Kasumi-1 (cell line): ENCODE measurements at regions not wholly inside any gene's neighbourhood (a gene's known extent, or its start where the extent isn't known, plus 50 kb on each side); places are given as distances from the start of the nearest gene placed in this dataset.

Source experiments
- DNase-seq, 2 experiments: peaks; one replicate each; lab custom pipeline; 2025; lab: John Stamatoyannopoulos, UW

- no peak for DNase-seq
Measured at GRCh38 chr1:172952516-172952915, 98.2 kb downstream of the TNFSF18 start.

DNA sequence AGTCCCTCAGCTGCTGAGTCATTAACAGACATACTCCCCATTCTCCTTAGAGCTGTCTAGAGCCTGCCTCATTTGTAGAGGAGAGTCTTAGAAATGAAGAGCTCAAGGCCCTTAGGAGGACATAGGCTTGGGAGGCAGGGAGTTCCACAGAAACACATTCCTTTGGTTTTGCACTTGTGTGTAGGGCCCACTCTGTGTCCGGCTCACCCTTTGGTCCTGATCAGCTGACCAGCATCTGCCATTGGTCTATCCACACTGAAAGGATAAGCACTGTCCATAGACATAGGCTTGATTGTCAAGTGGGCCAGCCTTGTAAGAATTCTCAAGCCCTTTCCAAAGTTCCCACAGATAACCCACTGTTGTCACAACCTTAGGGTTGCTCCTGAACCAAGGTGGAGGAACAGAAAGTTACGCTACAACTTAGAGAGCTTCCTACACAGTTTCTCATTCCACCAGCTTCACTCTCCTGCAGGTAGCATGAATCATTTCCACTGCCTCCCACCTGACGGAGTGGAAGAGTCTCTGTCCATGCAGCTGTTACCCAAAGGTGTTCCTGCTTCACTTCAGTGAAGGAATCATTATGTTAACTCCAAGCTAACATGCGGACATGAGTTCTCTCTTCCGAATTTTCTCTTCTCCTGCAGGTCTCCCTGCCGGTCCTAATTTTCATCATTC, 96.1 kb downstream of the TNFSF18 start:
- DNase-seq = no peak

DNA sequence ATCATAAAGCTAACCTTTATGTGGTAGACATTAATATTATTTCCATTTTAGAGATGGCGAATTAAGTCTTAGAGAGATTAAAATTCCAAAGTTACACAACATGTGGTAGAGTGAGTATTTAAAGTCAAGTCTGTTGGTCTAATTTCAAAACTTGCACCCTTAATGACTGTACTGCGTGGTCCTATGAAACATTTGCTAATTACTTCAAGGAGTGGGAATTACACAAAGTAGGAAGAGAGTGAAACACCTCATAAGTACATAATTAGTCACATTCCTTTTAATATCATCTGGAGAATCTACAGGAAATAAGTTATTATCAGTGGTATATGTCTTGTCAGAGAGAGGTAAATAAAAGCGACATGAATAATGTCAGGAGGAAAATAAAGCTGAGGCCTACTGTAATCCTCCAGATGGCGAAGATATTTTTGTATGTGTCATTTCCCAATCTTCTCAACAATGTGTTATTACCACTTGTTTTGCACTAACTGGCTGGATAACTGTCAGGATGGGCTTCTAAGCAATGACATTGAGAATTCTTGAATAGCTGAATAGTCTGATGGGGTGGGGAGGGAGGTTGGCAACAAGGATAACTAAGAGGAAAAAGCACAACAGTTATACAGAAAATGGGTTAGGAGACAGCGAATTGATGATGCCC, 95.5 kb downstream of the TNFSF18 start:
- no peak for DNase-seq

DNA sequence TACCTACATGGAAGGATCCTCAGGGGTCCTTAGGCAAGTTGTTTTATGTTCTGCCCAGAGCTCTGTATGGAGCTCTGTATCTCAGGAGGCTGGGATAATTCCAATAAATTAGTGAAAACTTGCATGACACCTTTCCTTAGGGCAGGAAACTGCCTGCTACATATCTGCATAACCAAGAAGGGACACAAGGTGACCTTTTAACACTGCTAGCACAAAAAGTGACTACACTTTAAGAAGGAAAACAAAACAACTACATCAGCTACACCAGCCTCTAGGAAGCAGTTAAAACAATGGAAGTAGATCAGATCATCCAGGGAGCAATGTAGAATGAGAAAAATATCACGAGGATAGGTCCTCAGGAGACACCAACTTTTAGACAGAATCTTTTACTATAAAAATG, 93.9 kb downstream of the TNFSF18 start:
- no peak for DNase-seq

DNA sequence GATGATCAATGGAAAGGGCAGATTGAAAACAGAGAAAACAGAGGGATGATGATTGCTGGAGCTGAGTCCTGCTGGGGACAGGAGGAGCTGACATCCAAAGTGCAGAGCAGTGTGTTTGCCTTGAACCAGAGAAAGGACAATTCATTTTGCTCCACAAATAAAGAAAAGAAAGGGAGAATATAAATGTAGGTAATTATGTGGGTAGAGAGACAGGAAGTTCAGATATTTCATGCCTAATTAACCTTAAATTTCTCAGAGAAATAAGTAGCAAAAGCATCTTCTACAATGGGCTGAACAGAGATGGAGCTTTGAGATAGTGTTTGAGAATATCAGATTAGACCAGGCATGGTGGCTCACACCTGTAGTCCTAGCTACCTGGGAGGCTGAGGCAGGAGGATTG, 93.2 kb downstream of the TNFSF18 start:
- DNase-seq = no peak

DNA sequence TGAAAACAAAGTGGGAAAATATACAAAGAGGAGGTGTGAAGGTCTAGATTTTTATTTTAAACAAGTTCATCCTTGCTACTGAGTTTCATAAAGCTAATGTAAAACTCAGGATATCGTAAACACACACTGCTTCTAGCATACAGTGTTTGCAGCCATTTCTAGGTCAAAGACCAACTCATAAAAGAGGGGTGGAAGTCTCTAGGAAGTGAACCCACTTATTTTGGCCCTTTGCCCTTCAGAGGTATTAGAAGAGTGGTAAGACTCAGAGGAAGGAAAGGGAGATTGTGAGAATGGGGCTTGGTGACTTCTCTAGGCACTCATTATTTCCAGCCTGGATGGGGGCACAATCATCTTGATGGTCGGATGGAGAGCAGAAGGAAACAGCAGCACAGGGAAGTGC, 91.2 kb downstream of the TNFSF18 start:
- DNase-seq = no peak

- no peak for DNase-seq
Measured at GRCh38 chr1:172960019-172960418, 90.7 kb downstream of the TNFSF18 start.

GRCh38 chr1:172960454-172961208, 90.1 kb downstream of the TNFSF18 start:
- no peak for DNase-seq

- no peak for DNase-seq
Measured at GRCh38 chr1:172964864-172965263, 85.9 kb downstream of the TNFSF18 start.

- no peak for DNase-seq
Measured at GRCh38 chr1:172966844-172967540, 83.7 kb downstream of the TNFSF18 start.

GRCh38 chr1:172967936-172968335, 82.8 kb downstream of the TNFSF18 start:
- no peak for DNase-seq

DNA sequence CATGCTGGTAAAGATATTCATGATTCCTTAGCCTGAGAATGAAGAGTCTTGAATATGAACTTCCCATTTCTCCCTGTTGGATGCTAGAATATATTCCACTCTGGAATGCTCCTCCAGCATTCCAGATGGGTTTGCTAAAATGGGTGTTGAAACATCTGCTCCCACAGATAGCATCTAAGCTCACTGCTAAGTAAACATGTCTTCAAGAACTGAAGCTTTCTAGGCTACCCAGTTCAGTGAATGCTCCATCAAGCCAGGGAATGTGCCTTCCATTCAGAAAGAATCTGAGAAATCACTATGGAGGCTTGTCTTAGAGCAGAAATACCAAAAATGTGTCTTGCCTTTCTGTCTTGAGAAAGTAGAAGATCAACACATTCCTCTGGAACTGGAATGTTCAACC, 81.1 kb downstream of the TNFSF18 start:
- DNase-seq = no peak

GRCh38 chr1:172970186-172970585, 80.6 kb downstream of the TNFSF18 start:
- no peak for DNase-seq

DNA sequence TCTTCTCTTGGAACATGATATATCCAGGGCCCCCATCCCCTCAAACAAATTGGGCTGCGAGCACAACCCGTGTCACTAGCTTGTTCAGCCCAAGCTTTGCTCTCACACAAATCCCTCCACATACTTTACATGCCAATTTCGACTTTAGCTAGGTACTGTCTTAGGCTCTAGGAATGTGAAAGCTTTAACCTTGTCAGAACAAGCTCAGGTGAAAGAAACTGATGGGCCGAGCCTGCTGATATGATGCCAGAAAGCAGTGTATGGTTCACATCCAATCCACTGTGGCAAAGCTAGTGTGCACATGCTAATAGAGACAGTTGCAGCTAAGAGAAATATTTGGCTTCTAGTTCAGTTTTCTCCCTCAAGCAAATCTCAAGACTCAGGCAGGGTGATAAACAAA, 79.5 kb downstream of the TNFSF18 start:
- no peak for DNase-seq

DNA sequence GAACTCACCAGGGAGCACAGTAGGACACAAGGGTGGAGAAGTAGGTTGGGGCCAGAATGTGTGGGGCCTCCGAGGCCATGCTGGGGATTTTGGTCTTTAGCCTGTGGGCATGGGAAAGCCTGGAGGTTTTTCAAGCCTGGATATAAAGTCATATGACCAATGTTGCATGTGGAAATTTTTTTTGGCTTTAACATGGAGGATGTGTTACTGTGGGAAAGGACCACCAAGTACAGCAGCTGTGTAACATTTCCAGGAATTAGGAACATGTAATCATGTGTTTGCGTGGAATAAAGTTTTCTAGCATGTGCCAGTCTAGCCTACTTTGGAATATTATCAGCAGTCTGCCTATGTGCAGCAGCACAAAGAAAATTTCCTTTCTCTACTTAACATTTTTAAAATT, 78.5 kb downstream of the TNFSF18 start:
- no peak for DNase-seq

DNA sequence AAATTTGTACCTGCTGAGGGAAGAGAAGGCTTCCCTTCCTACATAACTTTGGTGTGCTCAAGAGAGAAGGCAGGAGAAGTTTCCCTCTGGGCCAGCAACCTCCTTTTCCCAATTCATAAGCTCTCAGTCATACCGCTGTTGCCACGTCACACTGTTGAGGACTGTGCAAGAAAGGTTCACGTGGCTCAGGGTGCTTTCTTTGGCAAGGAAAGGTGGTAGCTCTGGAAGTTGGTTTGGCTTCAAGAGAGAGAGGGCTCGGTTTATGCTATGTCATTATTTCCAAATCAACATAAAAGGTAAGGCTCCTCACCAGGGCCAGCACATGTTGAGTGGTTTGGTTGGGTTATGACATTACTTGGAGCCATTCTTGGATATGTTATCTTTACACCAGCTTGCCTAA, 77.3 kb downstream of the TNFSF18 start:
- DNase-seq = no peak

DNA sequence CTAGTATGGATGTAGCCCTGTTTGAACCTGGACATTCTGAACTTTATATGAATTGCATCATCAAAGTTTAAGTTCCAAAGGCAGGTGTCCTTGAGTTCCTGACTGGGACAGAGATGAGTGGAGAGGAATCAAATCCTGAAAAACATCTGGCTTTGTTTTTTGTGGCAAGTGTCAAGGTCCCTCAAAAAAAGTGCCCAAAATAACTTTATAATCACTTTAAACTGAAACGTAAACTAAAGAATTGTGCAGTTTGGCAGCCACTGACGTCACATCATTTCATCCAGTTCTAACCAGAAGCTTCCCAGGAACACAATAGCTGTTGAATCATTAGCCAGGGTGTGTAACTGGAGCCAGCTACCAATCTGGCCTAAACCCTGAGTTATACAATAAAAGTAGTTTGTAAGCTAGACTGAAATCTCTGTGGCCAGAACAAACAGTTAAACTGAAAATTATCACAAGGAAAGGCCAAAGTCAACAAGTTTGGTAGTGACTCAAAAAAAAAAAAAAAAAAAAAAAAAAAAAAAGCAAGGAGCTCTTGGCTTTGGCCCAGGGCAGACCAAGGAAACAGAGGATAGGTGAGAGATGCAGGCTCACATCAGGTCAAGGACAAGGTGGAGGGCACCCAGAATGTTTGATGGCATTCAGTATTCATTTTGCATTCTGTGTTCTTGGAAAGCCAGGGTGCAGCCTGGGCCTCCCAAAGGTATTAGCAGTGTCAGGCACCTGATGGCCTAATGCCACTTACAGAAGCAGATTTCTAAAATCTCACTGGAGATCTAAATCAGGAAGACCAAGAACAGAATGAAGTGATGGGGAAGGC, 74.3 kb downstream of the TNFSF18 start:
- DNase-seq = no peak

DNA sequence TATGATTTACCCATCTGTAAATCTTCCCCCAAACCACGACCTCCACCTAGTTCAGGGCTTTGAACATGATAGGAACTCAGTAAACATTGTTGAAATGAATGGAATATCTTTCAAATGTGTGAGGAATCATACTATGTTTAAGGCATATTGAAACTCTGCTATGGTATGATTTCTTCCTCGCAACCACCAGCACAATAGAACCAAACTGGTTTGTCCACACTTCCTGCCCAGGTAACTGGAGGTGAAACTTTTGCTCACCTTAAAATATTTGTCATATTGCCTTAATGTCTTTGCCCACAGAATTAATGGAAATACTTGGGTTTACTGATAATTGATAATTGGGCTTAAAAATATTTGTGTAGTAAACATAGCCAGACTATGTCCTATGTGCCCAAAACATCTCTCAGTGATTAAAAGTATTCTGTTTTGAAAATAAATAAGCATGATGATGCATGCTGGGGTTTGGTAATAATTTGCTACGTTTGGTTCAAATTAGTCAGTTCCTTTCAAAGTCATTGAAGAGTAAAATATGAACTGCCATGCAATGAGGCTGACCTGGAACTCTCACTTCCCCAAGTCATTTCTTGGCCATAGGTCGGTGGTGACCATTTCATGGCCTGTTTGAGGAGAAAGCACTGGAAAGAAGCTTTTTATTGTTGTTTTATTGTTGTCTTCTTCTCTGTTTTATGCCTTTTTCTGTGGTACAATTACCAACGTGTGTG, 73.3 kb downstream of the TNFSF18 start:
- DNase-seq = no peak

- DNase-seq = no peak
Measured at GRCh38 chr1:172978595-172978994, 72.1 kb downstream of the TNFSF18 start.

DNA sequence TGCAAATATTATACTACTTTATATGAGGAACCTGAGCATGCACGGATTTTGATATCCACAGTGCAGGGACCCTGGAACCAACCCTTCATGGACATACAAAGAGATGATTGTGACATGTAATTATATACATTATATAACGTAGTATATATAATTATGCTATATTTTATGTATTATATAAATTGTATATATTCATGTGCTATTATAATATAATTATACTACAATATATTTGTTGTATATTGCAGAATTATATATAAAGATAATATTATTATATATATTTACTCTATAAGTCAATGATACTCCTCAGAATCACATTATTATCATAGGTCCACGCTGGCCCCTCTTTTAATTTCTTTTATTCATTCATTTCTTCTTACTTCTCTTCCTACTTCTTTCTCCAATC, 70.9 kb downstream of the TNFSF18 start:
- DNase-seq = no peak

GRCh38 chr1:172980456-172980855, 70.3 kb downstream of the TNFSF18 start:
- DNase-seq = no peak
